ENCODE measurements at regions not wholly inside any gene's neighbourhood (a gene's known extent, or its start where the extent isn't known, plus 50 kb on each side); places are given as distances from the start of the nearest gene placed in this dataset.
A peak's percentile ranks its signal among the peaks of the same experiment; 100 is the strongest.

DNA sequence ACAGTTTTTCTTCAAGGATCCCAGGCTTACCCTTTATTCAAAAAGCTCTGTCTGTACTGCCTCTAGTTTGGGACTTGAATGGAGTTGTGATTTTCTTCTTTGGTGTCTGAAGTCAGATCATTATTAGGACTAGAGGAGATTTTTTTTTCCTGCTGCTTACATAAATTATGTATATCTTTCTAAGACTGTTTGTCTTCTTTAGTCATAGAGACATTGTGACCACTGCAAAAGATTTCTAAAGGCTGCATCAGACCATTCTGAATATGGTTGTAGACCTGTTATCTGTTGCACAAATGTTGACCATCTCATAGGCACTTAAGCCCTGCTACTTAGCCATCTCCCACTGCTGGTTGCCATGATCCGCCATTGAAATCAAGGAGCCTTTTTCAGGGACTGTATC, 238.5 kb upstream of the SMARCA2 start:
- DNase-seq: no peak

DNA sequence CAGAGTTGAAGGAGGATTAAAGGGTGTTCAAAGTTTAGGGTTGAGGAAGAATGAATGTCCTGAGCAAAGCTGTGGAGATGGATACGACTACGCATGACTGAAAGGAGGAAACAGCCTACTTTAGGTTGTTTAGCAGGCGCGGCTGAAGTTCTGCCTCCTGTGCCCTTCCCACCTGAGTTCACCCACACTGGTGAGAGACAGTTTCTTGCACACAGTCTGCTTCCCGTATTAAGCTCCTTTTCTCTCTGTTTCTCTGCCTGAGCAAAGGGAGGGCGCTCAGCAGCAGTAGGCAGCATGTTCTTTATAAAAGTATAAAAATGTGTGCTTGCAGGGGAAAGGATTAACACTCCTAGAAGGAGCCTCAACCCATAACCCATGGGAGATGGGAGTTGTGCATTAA, 224.0 kb upstream of the SMARCA2 start:
- no peak for DNase-seq

GRCh38 chr9:1794547-1795270, 220.4 kb upstream of the SMARCA2 start:
- DNase-seq: no peak

GRCh38 chr9:1804128-1804865, 210.8 kb upstream of the SMARCA2 start:
- no peak for DNase-seq

- no peak for DNase-seq
Observed at GRCh38 chr9:1829719-1830118, 185.4 kb upstream of the SMARCA2 start.

DNA sequence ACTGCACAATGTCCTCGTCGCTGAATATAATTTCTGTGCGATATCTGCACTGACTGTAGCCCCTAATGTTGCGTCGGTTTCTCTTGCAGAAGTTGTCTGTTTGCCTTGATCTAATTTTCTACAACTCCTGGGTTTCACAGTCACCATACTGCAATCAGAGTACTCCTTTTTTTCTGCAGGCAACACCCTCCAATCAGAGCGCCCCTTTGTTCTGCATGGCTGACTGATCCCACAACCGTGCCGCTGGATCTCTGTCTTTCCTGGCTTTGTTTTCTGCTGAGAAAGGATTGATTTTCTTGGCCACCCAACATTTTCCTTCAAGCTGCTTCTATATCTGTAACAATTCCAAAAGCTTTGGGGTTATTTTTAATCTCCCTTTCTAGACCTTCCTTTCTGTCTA, 182.2 kb upstream of the SMARCA2 start:
- DNase-seq: no peak

DNA sequence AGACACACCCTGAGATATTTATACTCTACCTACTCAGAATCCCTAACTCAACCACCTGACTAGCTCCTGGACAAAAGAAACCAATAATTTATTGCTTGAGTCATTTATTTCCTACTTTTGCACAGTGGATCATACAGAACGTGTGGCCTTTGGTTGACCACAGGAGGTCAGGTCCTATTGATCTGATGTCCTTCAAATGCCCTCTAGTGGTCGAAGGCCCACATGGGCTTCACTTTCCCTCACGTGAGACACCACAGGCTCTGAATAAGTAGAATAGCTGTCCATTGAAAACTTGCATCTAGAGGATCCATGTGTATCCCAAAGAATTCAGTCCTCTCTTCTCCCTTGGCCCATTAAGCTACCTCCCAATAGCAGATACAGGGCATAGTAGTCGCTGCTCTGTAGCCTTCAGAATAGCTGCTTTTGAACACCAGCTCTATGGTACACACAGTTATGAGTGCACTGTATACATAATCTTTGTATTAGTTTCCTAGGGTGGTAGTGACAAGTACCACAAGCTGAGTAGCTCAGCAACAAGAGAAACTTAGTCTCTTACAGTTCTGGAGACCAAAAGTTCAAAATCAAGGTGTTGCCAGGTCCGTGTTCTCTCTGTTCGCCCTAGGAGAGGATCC, 177.6 kb upstream of the SMARCA2 start:
- peak; percentile 1 to 73 (median 46) for DNase-seq

DNA sequence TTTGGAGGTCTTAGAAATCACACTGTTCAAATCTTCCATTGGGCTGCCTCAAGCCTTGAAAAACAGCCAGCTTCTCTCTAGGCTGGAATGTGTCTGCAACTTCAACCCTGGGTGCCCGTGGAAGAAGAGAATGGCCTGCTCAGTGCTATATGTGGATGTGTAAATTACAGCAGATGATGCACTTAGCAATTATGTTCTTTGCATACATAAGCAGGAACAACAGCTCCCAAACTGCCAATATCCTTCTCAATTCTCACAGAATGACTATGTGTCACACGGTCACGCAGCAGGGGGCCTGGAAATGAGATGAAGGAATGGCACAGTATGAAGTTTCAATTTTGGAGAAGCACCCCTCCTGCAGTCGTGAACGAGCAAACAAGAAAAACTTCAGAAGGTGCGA, 175.2 kb upstream of the SMARCA2 start:
- DNase-seq: no peak

GRCh38 chr9:1845425-1845824, 169.7 kb upstream of the SMARCA2 start:
- no peak for DNase-seq

DNA sequence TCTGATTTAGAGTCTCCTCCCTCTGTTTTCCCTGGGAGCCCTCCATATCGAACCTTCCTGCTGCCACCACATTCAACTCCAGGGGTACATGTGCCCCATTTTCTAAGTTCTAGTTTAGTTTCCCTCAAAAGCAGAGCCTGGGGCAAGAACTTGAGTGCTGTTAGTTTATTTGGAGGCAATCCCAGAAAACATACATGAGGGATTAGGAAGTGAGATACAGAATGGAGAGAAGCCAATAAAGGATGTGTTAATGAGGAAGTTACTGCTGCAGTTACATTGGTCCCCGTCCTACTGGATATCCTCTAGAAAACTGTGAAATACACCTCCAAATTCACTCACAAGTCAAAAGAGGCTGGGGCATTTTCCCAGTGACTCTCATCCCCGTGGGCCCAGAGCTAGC, 159.4 kb upstream of the SMARCA2 start:
- DNase-seq: no peak

- no peak for DNase-seq
Observed at GRCh38 chr9:1857808-1858207, 157.3 kb upstream of the SMARCA2 start.

GRCh38 chr9:1869843-1870242, 145.3 kb upstream of the SMARCA2 start:
- DNase-seq: peak in 2 of 3 experiments; percentile 1 to 58

GRCh38 chr9:1870915-1871314, 144.2 kb upstream of the SMARCA2 start:
- DNase-seq: no peak

DNA sequence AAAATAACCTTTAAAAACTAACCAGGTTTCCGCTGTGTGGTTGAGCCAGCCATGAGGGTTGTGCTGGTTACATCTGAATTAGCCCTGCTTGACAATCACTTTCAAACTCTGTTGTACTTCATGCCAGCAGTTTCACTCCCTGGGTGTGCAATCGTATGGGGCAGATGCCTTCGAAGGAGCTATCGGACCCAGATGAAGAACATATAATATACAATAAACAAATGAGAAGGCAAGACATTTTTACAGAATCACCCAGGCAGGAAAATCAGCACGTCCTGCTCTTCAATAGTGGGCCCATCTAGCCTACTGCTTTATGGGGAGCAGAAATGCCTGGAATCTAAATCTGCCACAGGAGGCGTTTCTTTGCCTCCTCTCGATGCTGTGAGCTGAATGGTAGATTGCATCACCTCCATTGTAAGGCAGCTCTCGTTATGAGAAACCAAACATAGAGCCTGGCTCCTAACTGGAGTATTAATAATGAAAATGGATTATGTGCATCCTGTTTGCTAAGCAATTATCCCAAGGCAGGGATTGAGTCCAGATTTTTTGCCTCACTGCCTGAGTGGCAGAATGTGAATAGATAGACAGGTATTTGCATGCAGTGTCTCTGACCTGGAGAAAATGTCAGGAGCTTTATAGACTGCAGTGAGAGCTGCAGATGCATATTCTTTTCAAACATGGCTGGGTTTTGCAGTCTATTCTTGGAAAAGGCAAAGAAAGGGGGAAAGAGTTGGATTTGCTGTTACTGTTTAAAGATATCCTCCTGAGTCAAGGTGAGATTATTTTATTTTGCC, 143.3 kb upstream of the SMARCA2 start:
- peak in 2 of 3 experiments; percentile 2 to 48 for DNase-seq

GRCh38 chr9:1875251-1875851, 139.8 kb upstream of the SMARCA2 start:
- DNase-seq: no peak

DNA sequence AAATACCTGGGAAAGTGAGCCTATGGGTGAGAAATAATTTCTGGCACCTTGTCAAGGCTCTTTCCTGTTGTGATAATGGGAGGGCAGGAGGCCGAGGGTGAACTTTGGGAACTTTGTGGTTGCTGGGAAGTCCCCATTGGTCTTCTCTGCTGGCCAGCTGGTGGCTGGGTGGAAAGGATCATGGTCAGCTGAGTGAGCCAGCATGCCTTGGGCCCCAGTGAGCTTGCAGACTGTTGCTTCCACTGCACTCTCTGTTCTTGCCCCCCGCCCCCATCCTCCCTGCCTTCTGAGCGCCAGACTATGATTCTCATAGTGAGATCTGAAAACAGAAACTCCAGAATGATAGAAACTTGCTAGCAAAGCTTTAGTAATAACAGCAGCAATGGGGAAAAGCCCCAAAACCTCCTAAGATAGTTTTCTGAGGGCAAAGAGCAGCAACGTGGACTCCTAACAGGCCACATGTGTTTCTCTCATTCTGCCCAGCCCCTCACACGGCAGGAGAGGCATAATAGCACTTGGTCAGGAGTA, 139.2 kb upstream of the SMARCA2 start:
- no peak for DNase-seq

DNA sequence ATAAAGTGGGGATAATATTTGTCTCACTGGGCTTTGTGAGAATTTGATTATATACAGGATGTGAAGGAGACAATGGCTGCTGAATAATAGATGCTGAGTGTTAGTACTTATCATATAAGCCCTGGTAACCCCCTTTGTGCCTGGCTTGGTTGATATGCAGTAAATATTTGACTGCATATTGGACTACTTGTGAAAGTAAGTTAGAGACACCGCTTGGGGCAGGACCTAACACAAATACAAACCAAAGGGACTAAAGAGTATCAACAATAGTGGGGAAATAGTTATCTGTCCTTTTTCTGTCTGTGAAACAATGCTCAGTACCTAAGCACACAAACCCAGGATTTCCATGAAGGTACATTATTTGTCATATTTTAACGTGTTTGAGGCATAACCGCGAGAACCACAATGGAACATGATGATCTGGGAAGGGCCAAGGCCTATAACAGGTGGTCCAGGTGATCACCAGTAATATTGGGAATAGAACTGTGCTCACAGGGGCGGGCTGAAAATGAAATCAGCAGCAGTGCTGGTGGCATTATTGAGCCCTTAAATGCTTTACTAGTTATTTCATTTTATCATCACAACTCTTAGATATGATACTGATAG, 138.2 kb upstream of the SMARCA2 start:
- DNase-seq: no peak

DNA sequence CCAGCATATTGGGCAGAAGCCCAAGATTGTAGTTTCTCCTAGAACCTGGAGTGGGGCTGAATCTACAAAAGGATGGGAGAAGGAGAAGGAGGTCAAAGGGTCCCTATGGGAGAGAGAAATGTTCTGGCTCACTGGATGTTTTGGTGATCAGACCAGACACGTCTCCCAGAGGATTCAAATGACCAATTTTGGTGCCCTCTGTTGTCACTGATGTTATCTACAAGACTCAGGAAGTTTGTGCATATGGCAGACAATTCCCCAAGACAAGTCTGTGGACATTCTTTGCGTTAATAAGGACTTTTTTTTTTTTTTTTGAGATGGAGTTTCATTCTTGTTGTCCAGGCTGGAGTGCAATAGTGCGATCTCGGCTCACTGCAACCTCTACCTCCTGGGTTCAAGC, 137.2 kb upstream of the SMARCA2 start:
- no peak for DNase-seq

GRCh38 chr9:1878811-1879210, 136.3 kb upstream of the SMARCA2 start:
- DNase-seq: no peak

GRCh38 chr9:1879501-1879900, 135.6 kb upstream of the SMARCA2 start:
- no peak for DNase-seq

GRCh38 chr9:1880038-1880565, 135.0 kb upstream of the SMARCA2 start:
- no peak for DNase-seq
